Sigmoid colon (tissue), 6 donors: ENCODE measurements at regions not wholly inside any gene's neighbourhood (a gene's known extent, or its start where the extent isn't known, plus 50 kb on each side); places are given as distances from the start of the nearest gene placed in this dataset.

Experiments used
- DNase-seq: peaks from one replicate; pipeline ENCODE4 v3.0.0-alpha.2; 2019
- H3K27ac ChIP-seq, 4 donors: fragments of 200-600 bp; sonication (generic); one replicate each; pipeline ENCODE4 v1.5.1; 2016 to 2019; ENCODE audit warnings: mild to moderate bottlenecking in 1 of 4
- H3K27me3 ChIP-seq, 3 donors: fragments of 200-600 bp; sonication (generic); one replicate each; pipeline ENCODE4 v1.5.1; 2019; ENCODE audit warnings: mild to moderate bottlenecking in 1 of 3
- H3K36me3 ChIP-seq, 4 donors: fragments of 200-600 bp; sonication (generic); one replicate each; pipeline ENCODE4 v1.5.1; 2016 to 2019
- H3K4me1 ChIP-seq, 4 donors: fragments of 200-600 bp; sonication (generic); one replicate each; pipeline ENCODE4 v1.5.1; 2017 to 2019
- H3K4me3 ChIP-seq, 4 donors: fragments of 200-600 bp; sonication (generic); one replicate each; pipeline ENCODE4 v1.5.1; 2017 to 2019; ENCODE audit warnings: mild to moderate bottlenecking in 2 of 4, moderate library complexity in 1 of 4
- H3K9me3 ChIP-seq, 4 donors: fragments of 200-600 bp in 3 of 4; sonication (generic) in 3 of 4; one replicate each; pipeline versions ENCODE4 v1.5.1 to v1.6.1; 2013 to 2019
- CTCF ChIP-seq, 4 experiments: fragments of 450-650 bp in 3 of 4; fragments of 200-600 bp in 1 of 4; IDR thresholded peaks; one replicate each; pipeline ENCODE4 v1.5.1; 2016 to 2019; ENCODE audit warnings: antibody characterized with exemption in 4 of 4, mild to moderate bottlenecking in 3 of 4, moderate library complexity in 2 of 4
- EP300 ChIP-seq, 4 donors: sonication (generic); formaldehyde crosslinking; IDR thresholded peaks; one replicate each; pipeline ENCODE4 v1.6.1; 2017; ENCODE audit warnings: antibody characterized with exemption in 4 of 4
- POLR2A ChIP-seq, 2 donors: fragments of 450-650 bp; IDR thresholded peaks; one replicate each; pipeline ENCODE4 v1.6.1; 2016; ENCODE audit warnings: antibody characterized with exemption in 2 of 2, mild to moderate bottlenecking in 2 of 2, moderate library complexity in 2 of 2
- POLR2AphosphoS5 ChIP-seq, 4 donors: sonication (generic); formaldehyde crosslinking; IDR thresholded peaks; one replicate each; pipeline ENCODE4 v1.6.1; 2017; ENCODE audit warnings: antibody characterized with exemption in 4 of 4
- WGBS, 2 donors: extraction: QIAGEN DNeasy Blood & Tissue Kit; methylation state at CpG; one replicate each; pipeline ENCODE4 v1.1.7; 2013; 5-methylcytosine and 5-hydroxymethylcytosine counted together
- intact Hi-C: fragments of 100-400 bp; cut with DNase I; formaldehyde crosslinking; loops from one replicate; pipeline ENCODE4 v1.15.1; 2023
- donor health status: healthy with polysubstance abuse.
- donor health status: healthy.

- intact Hi-C loops, result no loop called here
- H3K4me3 ChIP-seq, result no peak overlapping the region
- WGBS, 2 donors, result 75 to 79% methylated on average over 6 of the region's 6 CpGs
- H3K4me1 ChIP-seq, result peaks cover 0 to 15% (median 15%) of the 10 kb centered on the region in 4 donors
- H3K36me3 ChIP-seq, result no peaks in the 10 kb centered on the region
- H3K27me3 ChIP-seq, result no peaks in the 10 kb centered on the region
- no peaks in the 10 kb centered on the region for H3K9me3 ChIP-seq
- H3K27ac ChIP-seq, result no peak overlapping the region
- TF ChIP-seq CTCF (IDR thresholded peaks at IDR 0.05) (no peak), POLR2A (IDR thresholded peaks at IDR 0.05) (no peak), POLR2AphosphoS5 (IDR thresholded peaks at IDR 0.05) (peak in 3 of 4 donors; percentile 31 to 39 (median 34)), EP300 (IDR thresholded peaks at IDR 0.05) (no peak)
- DNase-seq, result peak; percentile 86
Measured at GRCh38 chr2:71833855-71834560, 313.7 kb downstream of the CYP26B1 start.

DNA sequence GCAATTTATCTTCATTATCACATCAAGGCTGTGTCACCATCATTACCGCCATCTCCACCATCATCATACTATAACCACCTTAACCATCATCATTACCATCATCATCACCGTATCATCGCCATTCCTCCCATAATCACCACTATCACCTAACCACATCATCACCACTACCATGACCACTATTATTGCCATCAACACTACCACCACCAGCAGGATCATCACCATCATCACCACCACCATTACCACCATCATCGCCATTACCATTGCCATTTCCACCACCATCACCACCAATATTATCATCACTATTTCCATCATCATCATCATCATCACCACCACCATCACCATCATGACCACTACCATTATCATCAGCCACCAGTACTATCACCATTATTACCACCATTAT lies 314.4 kb downstream of the CYP26B1 start:
- H3K4me1 ChIP-seq, result peaks cover 0 to 15% (median 15%) of the 10 kb centered on the region in 4 donors
- no peak overlapping the region for H3K4me3 ChIP-seq
- TF ChIP-seq CTCF (IDR thresholded peaks at IDR 0.05), result no peak
- no peak for TF ChIP-seq EP300 (IDR thresholded peaks at IDR 0.05)
- TF ChIP-seq POLR2A (IDR thresholded peaks at IDR 0.05), result no peak
- TF ChIP-seq POLR2AphosphoS5 (IDR thresholded peaks at IDR 0.05), result no peak
- no peaks in the 10 kb centered on the region for H3K9me3 ChIP-seq
- no peaks in the 10 kb centered on the region for H3K36me3 ChIP-seq
- intact Hi-C loops, result no loop called here
- 84 to 97% methylated on average over 4 of the region's 4 CpGs for WGBS, 2 donors
- no peak overlapping the region for H3K27ac ChIP-seq
- no peak for DNase-seq
- no peaks in the 10 kb centered on the region for H3K27me3 ChIP-seq

DNA sequence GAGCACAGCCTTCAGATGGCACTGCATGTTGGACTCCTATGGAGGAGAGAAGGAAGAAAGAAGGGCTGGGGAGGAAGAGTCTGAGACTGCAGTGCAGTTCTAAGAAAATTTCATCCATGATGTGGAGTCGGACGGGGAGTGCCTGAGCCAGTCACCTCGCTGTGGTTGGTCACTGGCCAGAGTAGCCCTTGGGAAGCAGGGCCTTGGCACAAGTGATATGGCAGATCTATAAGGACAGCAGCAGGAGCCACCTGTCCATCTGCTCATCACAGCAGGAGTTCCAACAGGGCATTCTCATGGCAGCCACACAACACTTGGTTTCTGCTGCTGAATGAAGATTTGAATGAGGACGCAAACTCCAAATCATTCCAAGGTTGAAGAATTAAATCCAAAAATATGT lies 314.8 kb downstream of the CYP26B1 start:
- 94% methylated on average over 4 of the region's 4 CpGs for WGBS, 2 donors
- intact Hi-C loops, result no loop called here
- Histone ChIP-seq H3K36me3 (no peaks in the 10 kb centered on the region), H3K9me3 (no peaks in the 10 kb centered on the region), H3K4me3 (no peak overlapping the region), H3K4me1 (peaks cover 0 to 15% (median 15%) of the 10 kb centered on the region in 4 donors), H3K27me3 (no peaks in the 10 kb centered on the region), H3K27ac (no peak overlapping the region)
- TF ChIP-seq POLR2A (IDR thresholded peaks at IDR 0.05), result no peak
- TF ChIP-seq EP300 (IDR thresholded peaks at IDR 0.05), result no peak
- TF ChIP-seq POLR2AphosphoS5 (IDR thresholded peaks at IDR 0.05), result no peak
- no peak for TF ChIP-seq CTCF (IDR thresholded peaks at IDR 0.05)
- no peak for DNase-seq

DNA sequence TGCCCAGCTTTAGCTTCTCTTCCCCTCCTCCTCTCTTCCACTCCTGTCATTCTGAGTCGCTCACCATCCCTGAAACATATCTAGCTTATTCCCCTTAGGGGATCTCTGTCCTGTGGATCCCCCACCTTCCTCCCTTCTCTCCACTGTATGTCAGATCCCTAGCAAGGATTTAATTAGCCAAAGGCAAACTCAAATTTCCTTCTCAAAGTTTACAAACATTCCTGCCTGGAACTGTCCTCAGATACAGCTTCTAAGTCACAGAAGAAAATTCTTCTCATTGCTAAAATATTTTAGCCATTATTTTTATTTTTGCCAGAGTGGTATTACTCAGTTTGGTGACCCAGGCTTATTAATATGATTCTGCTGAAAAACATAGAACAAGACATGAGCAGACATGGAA lies 315.3 kb downstream of the CYP26B1 start:
- H3K4me1 ChIP-seq, result peaks cover 0 to 15% (median 15%) of the 10 kb centered on the region in 4 donors
- WGBS, 2 donors, result 82 to 91% methylated on average over 1 of the region's 1 CpG
- H3K4me3 ChIP-seq, result no peak overlapping the region
- intact Hi-C loops, result no loop called here
- H3K36me3 ChIP-seq, result no peaks in the 10 kb centered on the region
- no peak for DNase-seq
- no peaks in the 10 kb centered on the region for H3K9me3 ChIP-seq
- no peaks in the 10 kb centered on the region for H3K27me3 ChIP-seq
- TF ChIP-seq CTCF (IDR thresholded peaks at IDR 0.05), result no peak
- TF ChIP-seq POLR2A (IDR thresholded peaks at IDR 0.05), result no peak
- TF ChIP-seq POLR2AphosphoS5 (IDR thresholded peaks at IDR 0.05), result no peak
- TF ChIP-seq EP300 (IDR thresholded peaks at IDR 0.05), result no peak
- no peak overlapping the region for H3K27ac ChIP-seq

GRCh38 chr2:71831193-71831577 lies 316.5 kb downstream of the CYP26B1 start:
- WGBS, 2 donors, result 67 to 81% methylated on average over 7 of the region's 7 CpGs
- intact Hi-C loops, result no loop called here
- Histone ChIP-seq H3K36me3 (no peaks in the 10 kb centered on the region), H3K4me3 (no peak overlapping the region), H3K27me3 (no peaks in the 10 kb centered on the region), H3K9me3 (no peaks in the 10 kb centered on the region), H3K4me1 (peaks cover 0 to 15% (median 15%) of the 10 kb centered on the region in 4 donors), H3K27ac (peak overlapping the region; percentile 37 to 76 (median 61))
- TF ChIP-seq EP300 (IDR thresholded peaks at IDR 0.05) (no peak), POLR2AphosphoS5 (IDR thresholded peaks at IDR 0.05) (peak in 1 of 4 donors; percentile 40), CTCF (IDR thresholded peaks at IDR 0.05) (no peak)
- no peak for DNase-seq
